DMS 273 treated with DMSO at 0.1 percent for 48 hours (cell line): ENCODE measurements at regions not wholly inside any gene's neighbourhood (a gene's known extent, or its start where the extent isn't known, plus 50 kb on each side); places are given as distances from the start of the nearest gene placed in this dataset.
"Not testable (repeated sequence)": the region's sequence is repeated elsewhere in the genome, so short reads cannot be mapped to it uniquely, and the experiment has no call there.

ENCODE experiments used
- DNase-seq: peaks from one replicate; lab custom pipeline; 2025; lab: John Stamatoyannopoulos, UW

- DNase-seq = no peak
Observed at GRCh38 chr2:238750212-238750904, 97.5 kb upstream of the TWIST2 start.

DNA sequence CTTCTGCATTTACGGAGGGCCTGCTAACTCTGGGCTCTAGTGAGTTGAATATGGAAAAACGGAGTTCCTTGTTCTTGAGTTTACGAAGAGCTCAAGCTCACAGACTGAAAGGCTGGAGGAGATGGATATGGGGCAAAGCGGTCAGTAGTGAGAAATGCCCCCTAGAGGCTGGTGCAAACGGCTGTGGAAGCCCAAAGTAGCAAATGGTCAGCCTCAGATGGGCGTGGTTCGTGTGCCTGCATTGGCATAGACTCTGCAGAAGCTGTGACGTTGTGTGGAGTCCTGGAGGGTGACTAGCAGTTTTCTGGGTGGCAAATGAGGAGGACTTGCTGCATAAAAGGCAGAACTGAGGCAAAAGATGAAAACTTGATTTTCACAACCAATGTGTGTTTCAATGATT is 93.6 kb upstream of the TWIST2 start:
- DNase-seq = no peak

DNA sequence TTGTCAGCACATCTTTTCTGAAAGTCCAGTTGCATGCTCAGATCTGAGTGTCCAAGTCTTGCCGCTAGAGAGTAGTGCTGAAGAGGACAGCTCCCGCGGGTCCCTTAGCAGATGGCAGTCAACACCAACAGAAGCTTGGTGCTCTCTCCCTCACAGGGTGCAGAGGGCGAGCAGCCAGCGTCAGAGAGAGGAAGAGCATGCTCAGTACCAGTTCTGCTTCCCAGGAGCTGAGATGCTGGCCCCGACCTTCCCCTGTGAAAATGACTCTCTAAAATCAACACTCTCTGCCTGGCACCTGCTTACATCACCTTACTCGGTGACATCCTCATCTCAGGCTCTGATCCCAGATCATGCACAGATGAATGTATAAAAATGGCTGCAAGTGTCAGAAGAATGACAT is 86.0 kb upstream of the TWIST2 start:
- DNase-seq = no peak

- no peak for DNase-seq
Observed at GRCh38 chr2:238763471-238763995, 84.4 kb upstream of the TWIST2 start.

DNA sequence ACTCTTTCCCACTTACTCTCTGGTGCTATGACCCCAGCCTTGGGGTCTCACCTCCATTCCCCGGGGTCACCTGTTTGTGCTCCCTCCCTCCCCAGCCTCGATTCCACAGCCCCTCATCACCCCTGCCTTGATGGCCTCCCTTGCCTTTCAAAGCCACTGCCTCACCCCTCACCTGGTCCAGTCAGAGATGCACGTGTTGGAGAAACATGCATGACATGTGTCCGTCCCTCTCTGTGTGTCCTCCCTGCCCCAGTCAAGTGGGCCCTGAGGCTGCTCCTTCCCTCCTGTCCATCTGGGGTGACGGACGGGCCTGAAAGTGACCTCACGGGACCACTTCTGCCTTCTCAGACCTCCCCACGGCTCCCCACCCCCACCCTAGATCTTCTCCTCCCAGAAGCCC is 82.3 kb upstream of the TWIST2 start:
- no peak for DNase-seq

DNA sequence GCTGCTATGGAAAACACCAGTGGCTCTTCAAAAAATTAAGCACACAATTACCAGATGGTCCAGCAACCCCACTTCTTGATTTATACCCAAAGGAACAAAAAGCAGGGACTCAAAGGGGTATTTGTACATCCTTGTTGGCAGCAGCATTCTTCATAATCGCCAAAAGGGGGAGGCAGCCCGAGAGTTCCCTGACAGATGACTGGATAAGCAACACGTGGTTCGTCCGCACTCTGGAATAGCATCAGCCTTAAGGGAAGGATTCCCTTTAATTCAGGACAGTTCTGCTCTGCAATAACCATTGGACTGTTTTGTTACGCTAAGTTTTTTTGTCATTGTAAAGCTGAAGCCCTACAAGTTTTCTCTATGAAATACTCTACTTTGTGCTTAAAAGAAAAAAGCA is 76.7 kb upstream of the TWIST2 start:
- no peak for DNase-seq

DNA sequence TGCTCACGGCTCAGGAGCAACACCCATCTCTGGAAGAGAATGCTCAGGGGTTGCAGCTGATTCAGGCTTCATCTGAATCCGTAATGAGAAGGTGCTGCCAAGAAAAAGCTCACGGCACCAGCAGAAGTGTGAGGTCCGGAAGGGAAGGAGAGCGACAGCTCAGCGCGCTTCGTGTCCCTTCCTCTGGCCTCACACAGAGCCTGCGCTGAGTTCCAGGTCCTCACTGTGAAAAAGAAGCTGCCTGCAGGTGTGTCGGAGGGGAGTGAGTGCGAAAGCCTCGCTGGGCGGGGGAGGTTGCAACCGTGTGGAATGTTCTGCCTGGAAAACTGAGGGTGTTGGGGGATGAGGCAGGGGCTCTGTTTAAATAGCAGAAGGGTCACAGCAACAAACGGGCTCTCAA is 76.2 kb upstream of the TWIST2 start:
- DNase-seq = no peak

DNA sequence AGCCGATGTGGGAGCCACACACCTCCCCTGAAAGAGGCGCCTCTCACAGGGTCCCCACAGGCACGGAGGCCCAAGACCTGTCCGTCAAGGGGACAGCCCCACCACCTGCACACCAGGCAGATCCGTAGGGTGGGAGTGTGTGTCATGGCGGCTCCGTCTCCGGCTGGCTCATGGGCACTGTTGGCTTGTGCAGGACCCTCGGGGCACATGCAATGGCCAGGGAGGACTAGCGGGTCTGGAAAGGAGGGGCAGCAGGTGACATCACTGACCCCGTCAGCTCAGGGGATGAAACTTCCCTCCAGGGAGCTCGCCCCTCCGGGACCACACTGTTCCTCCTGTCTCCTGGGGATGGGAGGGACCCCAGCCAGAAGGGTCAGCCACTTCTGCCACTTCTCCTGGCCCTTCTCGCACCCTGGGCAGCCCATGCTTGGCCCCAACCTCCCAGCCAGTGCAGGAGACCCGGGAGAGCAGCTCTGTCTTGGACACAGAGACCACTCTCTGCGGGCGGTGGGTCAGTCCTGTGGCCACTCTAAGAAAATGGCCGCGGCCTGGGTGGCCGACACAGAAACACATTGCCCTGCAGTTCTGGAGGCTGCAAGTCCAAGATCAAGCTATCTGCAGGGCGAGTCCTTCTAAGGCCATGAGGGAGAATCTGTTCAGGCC is 75.1 kb upstream of the TWIST2 start:
- no peak for DNase-seq

DNA sequence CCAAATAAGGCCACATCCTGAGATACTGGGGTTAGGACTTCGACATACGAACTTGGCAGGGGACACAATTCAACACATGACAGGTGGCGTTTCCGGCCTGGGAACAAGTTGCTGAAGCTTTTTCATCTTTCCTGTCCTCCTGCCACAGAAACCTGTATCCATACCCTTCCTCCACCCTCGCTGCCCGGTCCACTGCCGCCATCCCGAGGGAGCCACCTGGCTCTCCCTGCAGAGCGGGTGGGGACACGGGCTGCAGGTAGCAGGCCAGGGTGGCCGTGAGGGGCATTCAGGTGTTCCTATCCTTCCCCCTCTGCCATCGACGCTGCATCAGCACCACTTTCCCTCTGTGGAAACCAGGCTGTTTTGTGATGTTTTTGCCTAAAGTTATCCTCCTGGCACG is 74.4 kb upstream of the TWIST2 start:
- DNase-seq = no peak

DNA sequence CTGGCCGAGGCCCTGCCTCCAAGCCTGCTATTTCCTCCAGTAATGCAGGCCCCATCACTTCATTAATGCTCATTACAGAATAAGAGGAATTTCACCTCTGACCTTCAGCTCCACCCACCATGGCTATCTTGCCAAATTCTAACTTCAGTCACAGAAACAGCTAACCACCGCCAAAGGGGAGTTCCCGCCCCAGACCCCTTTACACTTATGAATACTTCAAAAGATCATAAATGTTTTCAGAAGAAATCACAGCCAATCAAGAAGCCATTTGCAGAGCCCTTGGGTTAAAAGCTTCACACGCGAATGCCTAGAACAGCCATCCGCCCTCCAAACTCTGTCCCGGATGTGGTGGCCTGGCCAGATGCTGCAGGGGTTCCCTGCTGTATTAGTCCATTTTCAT is 73.8 kb upstream of the TWIST2 start:
- no peak for DNase-seq

DNA sequence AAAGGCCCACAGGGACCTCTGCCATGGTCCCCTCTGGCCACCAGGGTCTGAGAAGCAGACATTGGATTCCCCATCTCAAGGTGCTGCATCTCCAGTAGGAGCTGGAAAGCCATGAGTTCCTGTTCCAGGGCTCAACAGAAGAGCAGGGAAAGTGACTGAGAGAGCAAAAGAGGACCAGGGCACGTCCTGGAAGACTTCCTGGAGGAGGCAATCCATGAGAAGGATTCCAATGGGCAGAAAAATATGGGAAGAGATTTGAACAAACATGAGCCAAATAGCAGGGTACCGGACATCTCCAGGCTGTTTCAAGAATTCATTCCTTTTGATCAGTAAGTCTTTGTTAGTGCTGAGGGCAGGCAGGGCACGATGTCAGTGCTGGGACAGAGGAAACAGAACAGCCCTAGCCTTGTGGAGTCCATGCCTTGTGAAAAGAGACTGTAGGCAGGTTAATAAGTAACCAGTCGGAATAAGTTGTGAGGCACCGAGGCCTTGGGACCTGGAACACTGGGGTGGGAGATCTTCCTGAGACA is 72.8 kb upstream of the TWIST2 start:
- DNase-seq = no peak

DNA sequence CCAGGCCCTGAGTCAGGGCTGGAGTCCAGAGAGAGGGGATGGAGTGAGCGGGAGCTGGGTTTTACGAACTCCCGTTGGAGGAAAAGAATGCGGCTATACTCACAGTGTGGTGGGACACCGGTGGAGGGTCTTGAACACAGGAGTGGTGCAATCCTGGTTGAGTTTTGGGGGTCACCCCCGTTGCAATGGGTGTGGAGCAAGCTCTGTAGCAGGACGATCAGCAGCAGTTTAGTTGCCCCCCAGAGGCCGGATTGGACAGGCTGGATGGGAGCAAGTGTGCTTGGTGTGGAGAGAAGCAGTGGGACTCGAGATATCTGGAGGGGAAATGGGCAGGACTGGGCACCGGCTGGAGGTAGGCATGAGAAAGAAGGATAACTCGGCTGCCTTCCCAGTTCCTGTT is 72.3 kb upstream of the TWIST2 start:
- DNase-seq = no peak

GRCh38 chr2:238776003-238776760 is 71.7 kb upstream of the TWIST2 start:
- no peak for DNase-seq

GRCh38 chr2:238776761-238777046 is 71.2 kb upstream of the TWIST2 start:
- not testable (repeated sequence) for DNase-seq

DNA sequence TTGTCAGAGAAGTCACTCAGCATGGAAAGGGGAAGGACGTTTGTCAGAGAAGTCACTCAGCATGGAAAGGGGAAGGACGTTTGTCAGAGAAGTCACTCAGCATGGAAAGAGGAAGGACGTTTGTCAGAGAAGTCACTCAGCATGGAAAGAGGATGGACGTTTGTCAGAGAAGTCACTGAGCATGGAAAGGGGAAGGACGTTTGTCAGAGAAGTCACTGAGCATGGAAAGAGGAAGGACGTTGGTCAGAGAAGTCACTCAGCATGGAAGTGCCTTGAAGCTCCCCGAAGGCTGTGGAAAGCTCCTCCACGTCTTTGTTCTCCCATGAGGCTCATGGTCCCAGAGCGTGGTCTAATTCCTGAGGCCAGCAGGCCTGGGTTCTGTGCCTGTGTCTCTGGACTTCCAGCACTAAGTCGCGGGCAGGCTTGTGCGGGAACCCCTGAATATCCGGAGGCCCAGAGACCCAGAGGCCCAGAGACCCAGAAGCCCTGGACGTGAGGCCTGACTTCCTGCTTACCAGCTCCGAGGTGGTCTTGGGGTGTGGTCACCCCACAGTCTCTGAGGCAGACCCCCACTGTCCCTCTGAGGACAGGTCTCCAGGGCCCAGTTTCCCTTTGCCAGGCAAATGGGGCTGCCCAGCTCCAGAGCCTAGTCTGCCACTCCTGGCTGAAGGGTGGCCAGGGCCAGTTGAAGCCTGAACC is 70.4 kb upstream of the TWIST2 start:
- no peak for DNase-seq

DNA sequence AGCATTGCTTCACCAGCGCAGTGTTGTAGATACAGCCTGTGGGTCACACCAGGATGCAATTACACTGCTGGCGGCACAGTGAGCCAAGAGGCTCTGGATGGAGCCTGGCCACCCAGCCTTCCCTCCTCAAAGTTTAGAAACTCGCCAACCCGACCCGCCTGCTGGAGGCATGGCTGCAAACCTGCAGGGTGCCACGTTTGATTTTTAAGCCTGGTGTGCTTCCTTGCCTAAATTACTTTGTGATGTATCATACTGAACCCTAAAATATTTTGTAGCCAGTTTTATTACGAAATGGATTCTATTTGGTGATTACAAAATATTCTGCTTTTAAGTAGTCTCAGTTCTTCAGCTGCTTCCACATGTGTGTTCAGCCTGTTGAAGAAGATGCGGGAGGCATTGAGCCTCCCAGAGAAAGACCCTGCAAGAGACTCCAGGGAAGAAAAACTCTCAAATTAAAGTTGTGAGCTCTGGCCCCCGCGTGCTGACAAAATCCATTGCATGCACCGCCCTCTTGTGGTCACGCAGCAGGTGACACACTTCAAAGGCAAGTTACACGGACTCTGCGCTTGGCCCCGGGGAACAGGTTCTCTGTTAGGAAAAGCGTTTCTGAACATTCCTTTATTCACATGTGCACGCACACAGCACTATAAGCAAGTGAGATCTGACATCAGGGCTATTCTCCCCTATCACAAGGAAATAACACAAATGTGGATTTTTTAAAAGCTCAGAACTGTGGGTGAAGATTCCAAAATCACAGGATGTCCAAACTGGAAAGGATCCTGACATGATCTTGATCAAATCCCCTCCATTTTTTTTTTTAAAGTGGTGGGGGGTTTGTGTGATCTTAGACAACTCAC is 63.0 kb upstream of the TWIST2 start:
- DNase-seq = no peak

DNA sequence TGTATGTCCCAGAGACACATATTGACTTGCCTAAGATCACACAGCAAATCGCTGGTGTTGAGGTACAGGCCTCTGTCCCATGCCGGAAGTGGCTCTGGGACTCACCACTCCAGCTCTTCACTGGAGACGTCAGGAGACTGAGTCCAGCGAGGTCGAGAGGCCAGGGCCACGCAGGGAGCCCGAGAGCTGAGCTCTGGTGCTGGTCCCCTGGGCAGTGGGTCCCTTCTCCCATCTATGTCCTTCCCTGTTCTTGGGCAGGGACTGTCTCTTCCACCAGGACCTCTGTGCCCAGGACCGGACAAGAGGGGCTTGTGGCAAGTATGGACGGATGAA is 62.4 kb upstream of the TWIST2 start:
- DNase-seq = no peak

DNA sequence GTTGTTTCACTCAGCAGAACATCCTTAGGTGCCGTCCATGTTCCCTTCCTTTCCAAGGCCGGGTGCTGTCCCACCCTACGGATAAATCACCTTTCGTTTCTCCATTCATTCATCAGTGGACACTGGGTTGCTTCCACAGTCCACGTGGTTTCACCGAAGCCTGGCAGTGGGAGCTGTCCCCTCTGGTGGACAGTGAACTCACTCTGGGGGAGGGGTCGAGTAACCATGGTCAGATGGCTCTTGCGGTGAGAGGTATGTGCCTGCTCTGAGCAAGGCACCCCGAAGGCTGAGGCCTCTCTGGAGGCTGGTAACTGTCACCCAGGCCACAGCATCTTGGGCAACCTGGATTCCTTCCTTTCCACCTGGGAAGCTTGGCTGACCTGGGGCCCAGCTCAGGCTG is 61.5 kb upstream of the TWIST2 start:
- no peak for DNase-seq

GRCh38 chr2:238786792-238787490 is 60.9 kb upstream of the TWIST2 start:
- DNase-seq = no peak

DNA sequence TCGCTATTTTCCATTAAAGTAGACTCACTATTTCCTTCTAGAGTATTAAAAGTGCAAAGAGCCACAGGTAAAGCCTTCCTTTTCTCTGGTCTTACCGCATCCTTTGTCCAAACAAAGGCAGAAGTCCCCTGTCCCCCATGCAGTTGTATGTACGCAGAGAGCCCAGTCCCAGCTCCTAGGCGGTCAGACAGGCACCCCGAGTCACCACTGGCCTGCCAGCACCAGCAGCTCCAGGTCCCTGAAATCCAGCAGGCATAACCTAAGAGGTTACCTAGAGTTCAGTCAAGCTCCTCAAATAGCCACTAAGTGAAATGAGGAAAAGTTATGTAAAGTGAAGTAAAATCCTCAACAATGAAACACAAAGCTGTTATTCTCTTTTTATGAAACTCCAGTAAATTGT is 60.4 kb upstream of the TWIST2 start:
- no peak for DNase-seq

- DNase-seq = no peak
Observed at GRCh38 chr2:238789317-238789806, 58.5 kb upstream of the TWIST2 start.
